ENCODE measurements at regions not wholly inside any gene's neighbourhood (a gene's known extent, or its start where the extent isn't known, plus 50 kb on each side); places are given as distances from the start of the nearest gene placed in this dataset.
"Not testable (repeated sequence)": the region's sequence is repeated elsewhere in the genome, so short reads cannot be mapped to it uniquely, and the experiment has no call there.

DNA sequence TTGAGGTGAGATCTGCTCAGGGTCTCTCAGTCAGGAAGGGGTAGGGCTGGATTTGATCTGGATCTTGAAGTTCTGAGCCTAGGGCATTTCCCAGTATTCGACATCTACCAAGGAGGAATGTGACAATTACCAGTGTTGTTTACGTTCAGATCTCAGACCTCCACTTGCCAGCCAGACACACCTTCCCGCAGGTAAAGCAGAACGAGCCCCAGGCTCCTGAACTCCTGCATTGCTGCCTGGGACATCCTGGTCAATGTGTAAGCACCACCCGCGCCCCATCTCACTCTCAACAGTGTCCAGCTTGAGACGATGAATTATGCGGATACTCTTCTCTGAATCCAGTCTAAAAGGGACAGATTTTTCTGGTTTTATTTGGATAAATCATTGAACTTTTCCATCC, 56.7 kb upstream of the PTCH1 start:
- no peak overlapping the region for H3K4me3 ChIP-seq
- DNase-seq = no peak
- no peaks in the 10 kb centered on the region for H3K36me3 ChIP-seq
- H3K27me3 ChIP-seq = no peaks in the 10 kb centered on the region
- H3K9me3 ChIP-seq = no peaks in the 10 kb centered on the region

DNA sequence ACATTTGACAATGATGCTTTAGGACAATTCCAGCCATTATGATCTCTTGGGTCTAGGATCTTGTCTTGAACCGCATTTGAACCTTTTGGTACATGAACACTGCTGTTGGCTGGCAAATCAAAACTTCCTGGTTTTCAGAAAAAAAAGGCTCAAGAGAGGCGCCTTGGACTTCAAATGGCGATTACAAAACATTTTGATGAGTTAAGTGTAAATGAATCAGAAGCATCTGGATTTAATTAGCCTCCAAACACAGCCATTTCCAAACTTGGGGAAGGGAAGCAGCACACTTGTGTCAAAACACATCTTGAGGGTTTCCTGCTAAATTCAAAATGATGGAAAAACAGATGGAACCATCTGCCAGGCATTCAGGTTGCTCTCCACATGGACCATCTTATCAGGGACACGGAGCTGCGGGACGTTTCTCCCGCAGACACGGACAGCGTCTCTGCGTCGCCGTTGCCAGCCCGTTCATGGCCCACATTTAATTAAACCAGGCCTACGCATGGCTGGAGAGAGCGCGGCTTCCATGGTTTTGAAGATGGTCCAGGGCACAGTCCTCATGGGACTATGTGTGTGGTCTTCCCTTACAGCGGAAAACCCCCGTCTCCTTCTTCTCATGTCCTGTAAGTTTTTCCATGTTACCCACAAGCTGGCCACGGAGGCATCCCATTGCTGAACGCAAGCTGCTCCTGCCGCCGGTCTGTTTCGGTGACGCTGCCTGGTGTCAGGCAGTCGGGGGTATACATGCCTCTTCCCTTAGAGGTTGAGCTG, 55.8 kb upstream of the PTCH1 start:
- Histone ChIP-seq H3K4me3 (no peak overlapping the region), H3K9me3 (no peaks in the 10 kb centered on the region), H3K27me3 (no peaks in the 10 kb centered on the region), H3K36me3 (no peaks in the 10 kb centered on the region)
- no peak for DNase-seq

DNA sequence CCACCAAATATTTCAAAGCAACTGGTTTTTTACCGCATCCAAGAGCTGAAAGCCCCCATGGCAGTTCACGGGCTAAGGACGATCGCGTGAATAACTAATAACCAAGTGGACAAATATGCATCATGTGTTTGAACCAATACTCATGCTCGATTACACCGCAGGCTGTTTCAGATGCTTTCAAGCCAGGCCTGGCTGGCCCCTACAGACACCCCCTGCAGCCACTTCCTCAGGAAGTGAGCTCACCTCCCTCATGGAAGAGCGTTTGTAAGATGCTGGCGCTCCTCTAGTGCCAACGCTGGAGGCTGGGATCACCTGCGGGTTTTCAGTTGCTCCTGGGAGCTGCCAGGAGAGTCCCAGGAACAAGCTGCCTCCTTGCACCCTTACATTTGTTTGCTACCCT, 53.9 kb upstream of the PTCH1 start:
- H3K27me3 ChIP-seq = no peaks in the 10 kb centered on the region
- no peak overlapping the region for H3K4me3 ChIP-seq
- DNase-seq = peak; percentile 70
- no peaks in the 10 kb centered on the region for H3K36me3 ChIP-seq
- no peaks in the 10 kb centered on the region for H3K9me3 ChIP-seq

DNA sequence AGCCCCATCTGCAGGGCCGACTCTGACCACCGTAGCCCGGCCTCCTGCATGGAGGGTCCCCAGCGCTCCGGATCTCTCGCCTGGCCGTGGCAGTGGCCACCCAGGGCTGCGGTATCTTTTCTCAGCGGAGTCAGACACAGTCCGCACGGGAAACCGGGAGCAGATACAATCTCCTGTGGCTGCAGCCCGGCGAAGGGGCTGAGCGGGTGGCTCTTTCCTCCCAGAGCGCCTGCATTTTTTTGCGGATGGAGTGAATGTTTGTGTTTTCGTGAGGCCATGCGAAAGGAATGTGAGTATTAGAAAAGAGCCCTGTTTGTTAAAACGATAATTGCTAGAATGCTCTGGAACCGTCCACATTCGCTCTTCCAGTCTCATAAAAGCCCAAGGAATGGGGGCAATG, 53.4 kb upstream of the PTCH1 start:
- Histone ChIP-seq H3K27me3 (no peaks in the 10 kb centered on the region), H3K9me3 (no peaks in the 10 kb centered on the region), H3K4me3 (peak overlapping the region; percentile 20), H3K36me3 (no peaks in the 10 kb centered on the region)
- peak; percentile 31 for DNase-seq

DNA sequence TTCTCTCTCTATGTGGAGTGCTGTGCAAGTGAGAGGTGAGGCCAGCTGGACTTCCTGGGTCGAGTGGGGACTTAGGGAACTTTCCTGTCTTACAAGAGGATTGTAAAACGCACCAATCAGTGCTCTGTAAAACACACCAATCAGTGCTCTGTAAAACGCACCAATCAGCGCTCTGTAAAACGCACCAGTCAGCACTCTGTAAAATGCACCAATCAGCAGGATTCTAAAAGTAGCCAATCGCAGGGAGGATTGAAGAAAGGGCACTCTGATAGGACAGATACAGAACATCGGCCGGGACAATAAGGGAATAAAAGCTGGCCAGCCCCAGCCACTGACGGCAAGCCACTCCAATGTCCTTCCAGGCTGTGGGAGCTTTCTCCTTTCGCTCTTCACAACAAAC, 52.0 kb upstream of the PTCH1 start:
- not testable (repeated sequence) for DNase-seq, H3K9me3 ChIP-seq, H3K4me3 ChIP-seq, H3K27me3 ChIP-seq, H3K36me3 ChIP-seq

Data from MG63 (cell line).